Right atrium auricular region (tissue), 2 donors: ENCODE measurements at regions not wholly inside any gene's neighbourhood (a gene's known extent, or its start where the extent isn't known, plus 50 kb on each side); places are given as distances from the start of the nearest gene placed in this dataset.

ENCODE experiments used
- DNase-seq: peaks from one replicate; pipeline ENCODE4 v3.0.0-alpha.2; 2019; ENCODE audit warnings: low spot score
- H3K27ac ChIP-seq, 2 donors: fragments of 200-600 bp; sonication (generic); 1 replicate in 1 of 2; 2 replicates in 1 of 2; pipeline ENCODE4 v1.5.1; 2016 to 2019
- H3K27me3 ChIP-seq, 2 donors: fragments of 200-600 bp; sonication (generic); one replicate each; pipeline versions ENCODE4 v1.5.1 to v1.6.0; 2017 to 2019
- H3K36me3 ChIP-seq: fragments of 200-600 bp; sonication (generic); one replicate; pipeline ENCODE4 v1.5.1; 2016
- H3K4me1 ChIP-seq, 2 donors: fragments of 200-600 bp; sonication (generic); one replicate each; pipeline versions ENCODE4 v1.5.1 to v1.6.0; 2017 to 2019
- H3K4me3 ChIP-seq, 2 donors: fragments of 200-600 bp; sonication (generic); 1 replicate in 1 of 2; 2 replicates in 1 of 2; pipeline ENCODE4 v1.5.1; 2017 to 2019; ENCODE audit warnings: mild to moderate bottlenecking in 1 of 2, moderate library complexity in 1 of 2
- H3K9me3 ChIP-seq, 2 donors: fragments of 200-600 bp; sonication (generic); one replicate each; pipeline ENCODE4 v1.5.1; 2019
- CTCF ChIP-seq, 2 donors: fragments of 200-600 bp; sonication (generic); IDR thresholded peaks; one replicate each; pipeline ENCODE4 v1.5.1; 2019; ENCODE audit warnings: antibody characterized with exemption in 2 of 2

- DNase-seq = no peak
- no peak overlapping the region for H3K4me3 ChIP-seq
- H3K4me1 ChIP-seq = peaks cover 0 to 4% of the 10 kb centered on the region in 2 donors
- H3K9me3 ChIP-seq = no peaks in the 10 kb centered on the region
- H3K27me3 ChIP-seq = no peaks in the 10 kb centered on the region
- TF ChIP-seq CTCF (IDR thresholded peaks at IDR 0.05) = no peak
- no peak overlapping the region for H3K27ac ChIP-seq
- no peaks in the 10 kb centered on the region for H3K36me3 ChIP-seq
Measured at GRCh38 chr2:10977003-10977402, 65.3 kb downstream of the KCNF1 start.

GRCh38 chr2:10977621-10978020 lies 65.9 kb downstream of the KCNF1 start:
- no peak for TF ChIP-seq CTCF (IDR thresholded peaks at IDR 0.05)
- no peaks in the 10 kb centered on the region for H3K9me3 ChIP-seq
- peaks cover 0 to 4% of the 10 kb centered on the region in 2 donors for H3K4me1 ChIP-seq
- H3K27ac ChIP-seq = no peak overlapping the region
- H3K36me3 ChIP-seq = no peaks in the 10 kb centered on the region
- no peaks in the 10 kb centered on the region for H3K27me3 ChIP-seq
- H3K4me3 ChIP-seq = no peak overlapping the region
- DNase-seq = no peak

DNA sequence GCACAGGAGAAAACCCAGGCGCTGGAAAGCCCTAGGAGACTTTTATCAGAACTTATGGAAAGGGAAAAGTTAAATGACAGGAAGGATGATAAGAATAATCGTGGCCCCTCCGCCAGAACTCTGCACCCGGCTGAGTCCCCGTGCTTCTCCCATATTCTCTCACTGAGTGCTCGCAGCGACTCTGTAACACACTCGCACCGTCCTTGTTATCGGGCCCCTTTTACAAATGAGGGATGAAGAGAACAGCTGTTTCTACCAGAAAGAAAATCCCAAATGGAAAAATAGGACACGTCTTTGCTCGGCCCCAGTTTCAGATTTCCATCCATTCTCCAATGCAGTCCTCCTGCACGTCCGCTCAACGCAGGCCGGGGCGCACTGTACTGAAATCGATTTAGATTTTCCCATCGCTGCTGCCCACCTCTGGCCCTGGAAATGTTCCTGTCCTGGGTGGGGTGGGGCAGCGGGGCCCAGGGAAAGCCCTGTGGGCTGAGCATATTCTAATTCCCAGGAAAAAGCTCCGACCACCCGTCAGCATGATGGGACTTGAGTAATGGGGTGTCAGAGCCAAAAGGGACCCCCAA lies 66.4 kb downstream of the KCNF1 start:
- DNase-seq = no peak
- no peak for TF ChIP-seq CTCF (IDR thresholded peaks at IDR 0.05)
- H3K27ac ChIP-seq = no peak overlapping the region
- no peak overlapping the region for H3K4me3 ChIP-seq
- no peaks in the 10 kb centered on the region for H3K27me3 ChIP-seq
- no peaks in the 10 kb centered on the region for H3K9me3 ChIP-seq
- peaks cover 0 to 4% of the 10 kb centered on the region in 2 donors for H3K4me1 ChIP-seq
- no peaks in the 10 kb centered on the region for H3K36me3 ChIP-seq

- no peaks in the 10 kb centered on the region for H3K9me3 ChIP-seq
- no peak for TF ChIP-seq CTCF (IDR thresholded peaks at IDR 0.05)
- no peak for DNase-seq
- peaks cover 0 to 4% of the 10 kb centered on the region in 2 donors for H3K4me1 ChIP-seq
- H3K36me3 ChIP-seq = no peaks in the 10 kb centered on the region
- no peaks in the 10 kb centered on the region for H3K27me3 ChIP-seq
- H3K27ac ChIP-seq = no peak overlapping the region
- H3K4me3 ChIP-seq = no peak overlapping the region
Measured at GRCh38 chr2:10980071-10980470, 68.3 kb downstream of the KCNF1 start.

- Histone ChIP-seq H3K36me3 (no peaks in the 10 kb centered on the region), H3K4me1 (peaks cover 0 to 4% of the 10 kb centered on the region in 2 donors), H3K27ac (no peak overlapping the region), H3K27me3 (no peaks in the 10 kb centered on the region), H3K4me3 (no peak overlapping the region), H3K9me3 (no peaks in the 10 kb centered on the region)
- no peak for TF ChIP-seq CTCF (IDR thresholded peaks at IDR 0.05)
- no peak for DNase-seq
Measured at GRCh38 chr2:10980886-10981425, 69.2 kb downstream of the KCNF1 start.

GRCh38 chr2:10981451-10981850 lies 69.7 kb downstream of the KCNF1 start:
- no peaks in the 10 kb centered on the region for H3K36me3 ChIP-seq
- H3K27me3 ChIP-seq = no peaks in the 10 kb centered on the region
- H3K4me3 ChIP-seq = no peak overlapping the region
- H3K4me1 ChIP-seq = peaks cover 0 to 4% of the 10 kb centered on the region in 2 donors
- no peak for DNase-seq
- no peaks in the 10 kb centered on the region for H3K9me3 ChIP-seq
- H3K27ac ChIP-seq = peak overlapping the region in 1 of 2 donors; percentile 2
- TF ChIP-seq CTCF (IDR thresholded peaks at IDR 0.05) = no peak
